Epithelial cell of proximal tubule (primary cell): ENCODE measurements at regions not wholly inside any gene's neighbourhood (a gene's known extent, or its start where the extent isn't known, plus 50 kb on each side); places are given as distances from the start of the nearest gene placed in this dataset.

Experiments
- DNase-seq: peaks from one replicate; pipeline ENCODE4 v3.0.0-alpha.2; 2011; ENCODE audit warnings: low read depth
- H3K4me3 ChIP-seq: 2 replicates; pipeline ENCODE4 v1.5.1; 2011; ENCODE audit warnings: low read depth, mild to moderate bottlenecking, low read length
- TF ChIP-seq, protein P1 (sequence below): conservative IDR thresholded peaks from 2 replicates; pipeline ENCODE4 v1.5.1; 2012; ENCODE audit warnings: low read depth, mild to moderate bottlenecking, low read length

DNA sequence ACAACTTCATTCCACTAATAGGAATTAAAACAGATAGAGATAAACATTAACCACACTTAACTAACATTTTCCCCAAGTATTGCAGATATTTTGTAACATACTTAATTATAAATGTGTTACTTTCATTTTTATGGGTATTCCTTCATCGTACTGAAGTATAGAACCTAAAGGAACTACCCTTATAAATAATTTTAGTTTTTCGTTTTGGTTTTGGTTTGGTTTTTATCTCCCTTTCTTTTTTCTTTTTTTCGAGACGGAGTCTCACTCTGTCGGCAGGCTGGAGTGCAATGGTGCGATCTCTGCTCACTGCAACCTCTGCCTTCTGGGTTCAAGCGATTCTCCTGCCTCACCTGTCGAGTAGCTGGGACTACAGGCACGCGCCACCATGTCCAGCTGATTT, 60.1 kb upstream of the LMNB1 start:
- peak overlapping the region; percentile 18 for H3K4me3 ChIP-seq
- TF ChIP-seq, protein P1, sequence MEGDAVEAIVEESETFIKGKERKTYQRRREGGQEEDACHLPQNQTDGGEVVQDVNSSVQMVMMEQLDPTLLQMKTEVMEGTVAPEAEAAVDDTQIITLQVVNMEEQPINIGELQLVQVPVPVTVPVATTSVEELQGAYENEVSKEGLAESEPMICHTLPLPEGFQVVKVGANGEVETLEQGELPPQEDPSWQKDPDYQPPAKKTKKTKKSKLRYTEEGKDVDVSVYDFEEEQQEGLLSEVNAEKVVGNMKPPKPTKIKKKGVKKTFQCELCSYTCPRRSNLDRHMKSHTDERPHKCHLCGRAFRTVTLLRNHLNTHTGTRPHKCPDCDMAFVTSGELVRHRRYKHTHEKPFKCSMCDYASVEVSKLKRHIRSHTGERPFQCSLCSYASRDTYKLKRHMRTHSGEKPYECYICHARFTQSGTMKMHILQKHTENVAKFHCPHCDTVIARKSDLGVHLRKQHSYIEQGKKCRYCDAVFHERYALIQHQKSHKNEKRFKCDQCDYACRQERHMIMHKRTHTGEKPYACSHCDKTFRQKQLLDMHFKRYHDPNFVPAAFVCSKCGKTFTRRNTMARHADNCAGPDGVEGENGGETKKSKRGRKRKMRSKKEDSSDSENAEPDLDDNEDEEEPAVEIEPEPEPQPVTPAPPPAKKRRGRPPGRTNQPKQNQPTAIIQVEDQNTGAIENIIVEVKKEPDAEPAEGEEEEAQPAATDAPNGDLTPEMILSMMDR: no peak
- no peak for DNase-seq

DNA sequence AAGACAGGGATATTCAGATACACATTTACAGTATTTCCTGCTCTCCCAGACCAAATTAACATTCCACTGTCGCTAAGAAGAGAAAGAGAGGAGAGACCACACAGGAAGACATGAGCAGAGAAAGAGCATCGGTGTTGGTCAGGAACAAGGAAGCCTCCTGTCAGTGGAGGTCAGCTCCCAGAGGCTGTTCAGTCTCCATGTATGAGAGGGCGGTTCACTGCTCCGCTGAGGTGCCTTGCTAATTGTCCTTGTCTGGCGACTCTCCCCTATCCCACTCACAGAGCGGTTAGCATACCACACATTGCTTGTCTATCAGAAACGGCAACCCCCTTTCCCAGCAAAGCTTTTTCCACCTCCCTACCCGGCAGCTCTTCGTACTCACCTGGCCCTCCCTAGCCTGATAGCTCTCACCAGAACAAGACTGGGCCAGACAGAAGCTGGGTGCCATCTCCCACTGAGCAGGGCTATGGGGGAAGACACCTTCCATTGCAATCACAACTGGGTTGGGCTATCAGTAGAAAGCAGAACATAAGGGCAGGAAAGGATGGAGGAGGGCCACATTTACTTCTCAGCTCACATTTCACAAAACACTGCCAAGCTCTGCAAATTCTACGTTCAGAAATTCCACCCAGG, 58.6 kb upstream of the LMNB1 start:
- TF ChIP-seq, protein P1: no peak
- DNase-seq: no peak
- no peak overlapping the region for H3K4me3 ChIP-seq

DNA sequence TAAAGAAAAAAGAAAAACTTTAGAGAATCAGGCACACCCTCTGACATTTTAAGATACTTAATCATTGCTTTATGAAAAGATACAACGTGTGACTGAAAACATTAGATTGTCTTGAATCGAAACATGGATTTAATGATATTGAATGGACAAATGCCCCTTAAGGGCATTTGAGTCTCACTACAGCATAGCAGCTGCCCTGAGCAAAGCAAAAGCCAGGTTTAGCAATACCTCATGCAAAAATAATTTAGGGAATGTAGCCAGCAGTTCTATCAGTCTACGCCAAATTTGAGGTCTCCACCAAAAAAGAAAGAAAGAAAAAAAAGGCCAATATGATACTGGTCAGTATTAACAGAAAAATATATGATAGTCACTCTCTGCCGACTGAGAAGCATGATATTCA, 56.6 kb upstream of the LMNB1 start:
- TF ChIP-seq, protein P1: no peak
- DNase-seq: no peak
- H3K4me3 ChIP-seq: no peak overlapping the region

DNA sequence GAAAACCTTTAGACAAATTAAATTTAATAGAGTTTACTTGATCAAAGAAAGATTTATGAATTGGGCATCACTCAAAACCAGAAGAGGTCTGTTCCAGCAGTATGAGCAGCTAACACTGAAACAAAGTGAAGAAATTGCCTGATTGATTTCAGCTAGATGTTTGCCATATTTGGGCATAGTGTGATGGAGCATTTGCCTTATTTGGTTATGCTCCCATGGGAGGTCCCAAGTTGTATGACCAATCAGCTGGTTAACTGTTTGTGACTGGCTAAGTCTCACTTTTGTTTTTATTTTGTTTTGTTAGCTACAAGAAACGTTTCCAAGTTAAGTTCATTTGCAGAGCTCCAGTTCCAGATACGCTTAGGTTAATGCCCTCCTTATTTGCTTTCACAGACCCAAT, 53.3 kb upstream of the LMNB1 start:
- H3K4me3 ChIP-seq: no peak overlapping the region
- no peak for DNase-seq
- TF ChIP-seq, protein P1: no peak
